GM19240 (cell line): ENCODE measurements at regions not wholly inside any gene's neighbourhood (a gene's known extent, or its start where the extent isn't known, plus 50 kb on each side); places are given as distances from the start of the nearest gene placed in this dataset.

Source experiments
- DNase-seq: peaks from one replicate; pipeline ENCODE4 v3.0.0; 2011; ENCODE audit warnings: low spot score; ENCODE audit not compliant: insufficient read length

DNA sequence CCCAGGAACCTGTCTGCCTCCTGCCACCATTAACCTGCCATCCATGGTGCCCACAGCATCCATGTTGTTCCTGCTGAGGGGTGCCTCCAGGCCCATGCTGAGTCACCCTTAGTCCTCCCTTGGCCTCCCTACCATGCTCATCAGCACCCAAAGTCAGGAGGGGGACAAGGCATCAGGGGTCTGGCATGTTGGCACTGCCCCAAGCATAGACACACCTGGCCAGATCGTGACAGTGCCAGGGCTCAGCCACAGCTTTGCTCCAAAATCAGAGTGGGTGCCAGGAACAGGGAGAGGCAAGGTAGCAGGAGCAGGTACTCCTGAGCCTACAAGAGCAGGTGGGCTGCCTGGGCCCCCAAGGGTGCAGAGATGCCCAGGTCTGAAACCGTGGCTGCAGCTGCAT, 566.6 kb downstream of the TLE1 start:
- DNase-seq, result no peak

DNA sequence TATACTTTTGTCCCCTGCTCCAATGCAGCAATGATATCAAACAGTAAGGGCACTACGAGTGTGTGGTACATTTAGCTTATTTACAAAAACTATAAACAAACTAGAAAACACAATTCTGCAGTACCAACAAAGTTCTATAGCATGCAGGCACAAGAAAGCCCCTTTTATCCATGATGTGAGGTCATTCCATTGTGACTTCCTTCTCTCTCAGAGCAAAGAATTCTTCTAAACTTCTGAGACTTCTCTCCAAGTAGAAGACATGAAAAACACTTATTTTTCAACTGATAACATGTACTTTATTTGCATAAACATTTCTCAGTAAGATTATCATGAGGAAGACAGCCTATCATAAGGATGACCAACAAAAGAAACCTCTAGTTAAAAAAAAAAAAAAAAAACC, 569.8 kb downstream of the TLE1 start:
- no peak for DNase-seq

DNA sequence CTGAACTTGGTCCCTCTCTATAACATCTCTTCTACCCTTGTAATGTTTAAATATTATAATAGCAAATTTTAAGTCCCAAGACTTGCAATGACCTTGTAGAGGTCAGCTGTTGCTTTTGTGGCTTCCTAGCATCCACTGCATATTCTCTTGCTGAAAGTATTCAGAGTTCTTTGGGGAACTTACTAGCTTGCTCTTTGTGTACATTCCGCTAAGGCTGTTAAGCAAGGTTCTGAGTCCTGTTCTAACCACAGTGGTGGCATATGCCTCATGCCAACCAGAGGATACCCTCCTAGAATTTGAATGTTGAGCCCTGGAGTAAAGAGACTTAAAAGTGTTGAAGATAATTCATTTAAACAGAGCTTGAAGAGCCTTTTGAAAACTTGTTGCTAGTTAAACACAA, 570.9 kb downstream of the TLE1 start:
- DNase-seq, result no peak

DNA sequence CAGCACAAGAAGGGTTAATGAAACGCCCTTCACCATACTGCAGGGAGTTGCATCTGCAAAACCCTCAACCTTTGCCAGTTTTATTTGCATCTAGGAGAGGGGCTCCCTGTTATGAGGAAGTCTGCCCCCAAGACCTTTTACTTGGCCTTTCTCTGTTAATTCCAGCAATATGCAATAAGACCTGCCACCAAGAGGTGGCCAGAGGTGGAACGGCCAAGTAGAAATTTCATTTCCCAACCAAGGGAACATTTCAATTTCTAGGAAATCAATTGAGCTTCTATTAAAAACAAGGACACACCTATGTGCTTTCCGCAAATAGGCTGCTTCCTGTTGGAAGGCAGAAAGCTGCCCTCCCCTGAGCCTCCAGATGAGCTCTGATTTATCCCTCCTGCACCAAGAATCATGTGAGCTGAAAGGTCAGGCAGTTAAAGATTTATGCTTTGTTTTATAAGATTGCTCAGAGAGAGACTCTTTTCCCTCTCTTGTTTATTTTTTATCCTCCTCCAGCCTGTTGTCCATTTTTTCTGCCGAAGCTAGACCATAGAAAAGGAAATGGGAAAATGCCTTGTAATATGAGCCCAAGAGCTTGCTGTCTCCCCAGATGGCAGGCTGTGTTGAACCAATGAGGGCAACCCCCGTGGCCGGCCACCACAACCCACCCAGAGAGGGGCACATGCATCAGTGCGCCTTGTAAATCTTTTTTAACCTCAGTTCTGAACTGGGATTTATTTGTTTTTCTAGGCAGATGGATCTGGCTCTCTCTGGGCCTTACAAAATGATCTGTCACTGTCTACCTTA, 572.8 kb downstream of the TLE1 start:
- no peak for DNase-seq

- no peak for DNase-seq
These were observed 575.8 kb downstream of the TLE1 start for GRCh38 chr9:81113453-81114124.

DNA sequence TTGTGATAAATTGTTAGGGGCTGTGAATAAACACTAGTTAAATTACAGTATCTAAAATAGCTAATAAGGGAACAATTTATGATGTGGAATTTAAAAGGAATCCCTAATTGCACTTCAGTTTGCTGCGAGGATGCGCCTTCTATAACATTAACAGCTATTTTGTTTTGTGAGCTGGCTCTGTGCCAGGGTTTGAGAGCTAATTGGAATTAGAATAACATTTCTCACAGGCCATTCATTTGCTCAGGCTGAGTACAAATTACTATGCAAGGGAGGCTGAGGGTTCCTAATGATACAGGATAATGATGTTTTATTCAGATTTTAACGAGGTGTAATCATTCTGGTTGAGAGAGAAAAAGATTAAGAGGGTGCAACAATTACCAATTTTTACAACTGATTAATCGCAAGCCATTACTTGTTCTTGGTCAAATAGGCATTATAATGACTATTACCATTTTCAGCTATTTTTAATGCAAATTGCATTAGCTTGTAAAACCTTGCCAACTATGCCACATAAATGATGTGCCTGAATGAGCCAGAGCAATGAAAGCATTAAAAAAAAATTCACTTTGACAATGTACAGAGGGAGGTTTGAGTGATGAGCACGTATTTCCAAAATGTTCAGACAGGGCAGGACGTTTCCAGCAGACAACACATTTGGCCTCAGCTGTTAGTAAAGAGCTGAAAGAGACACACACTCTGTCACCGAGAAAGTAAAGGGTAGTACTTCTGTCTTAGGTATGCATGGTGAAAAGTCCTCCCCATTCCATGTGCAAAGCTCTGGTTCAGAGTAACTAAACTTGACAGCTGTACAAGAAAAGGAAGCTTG, 576.5 kb downstream of the TLE1 start:
- no peak for DNase-seq

DNA sequence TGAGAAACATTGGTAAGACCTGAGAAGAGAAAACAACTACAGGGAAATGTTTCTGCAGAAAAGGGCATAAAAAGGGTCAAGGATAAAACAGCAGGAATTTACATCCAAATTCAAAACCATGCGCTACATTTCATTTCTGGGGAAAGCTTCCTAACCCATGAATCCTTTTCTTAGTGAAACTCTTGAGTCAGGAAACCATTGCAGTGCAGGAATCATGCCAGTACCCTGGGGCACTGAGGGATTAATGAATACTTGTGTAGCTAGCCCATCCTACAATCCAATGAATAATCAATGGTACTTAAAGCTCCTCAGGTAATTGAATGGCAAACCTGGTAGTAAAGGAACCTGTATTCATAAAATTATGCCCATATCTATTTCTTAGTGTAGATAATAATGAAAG, 580.5 kb downstream of the TLE1 start:
- DNase-seq, result no peak

GRCh38 chr9:81108391-81108790, 581.0 kb downstream of the TLE1 start:
- DNase-seq, result no peak

DNA sequence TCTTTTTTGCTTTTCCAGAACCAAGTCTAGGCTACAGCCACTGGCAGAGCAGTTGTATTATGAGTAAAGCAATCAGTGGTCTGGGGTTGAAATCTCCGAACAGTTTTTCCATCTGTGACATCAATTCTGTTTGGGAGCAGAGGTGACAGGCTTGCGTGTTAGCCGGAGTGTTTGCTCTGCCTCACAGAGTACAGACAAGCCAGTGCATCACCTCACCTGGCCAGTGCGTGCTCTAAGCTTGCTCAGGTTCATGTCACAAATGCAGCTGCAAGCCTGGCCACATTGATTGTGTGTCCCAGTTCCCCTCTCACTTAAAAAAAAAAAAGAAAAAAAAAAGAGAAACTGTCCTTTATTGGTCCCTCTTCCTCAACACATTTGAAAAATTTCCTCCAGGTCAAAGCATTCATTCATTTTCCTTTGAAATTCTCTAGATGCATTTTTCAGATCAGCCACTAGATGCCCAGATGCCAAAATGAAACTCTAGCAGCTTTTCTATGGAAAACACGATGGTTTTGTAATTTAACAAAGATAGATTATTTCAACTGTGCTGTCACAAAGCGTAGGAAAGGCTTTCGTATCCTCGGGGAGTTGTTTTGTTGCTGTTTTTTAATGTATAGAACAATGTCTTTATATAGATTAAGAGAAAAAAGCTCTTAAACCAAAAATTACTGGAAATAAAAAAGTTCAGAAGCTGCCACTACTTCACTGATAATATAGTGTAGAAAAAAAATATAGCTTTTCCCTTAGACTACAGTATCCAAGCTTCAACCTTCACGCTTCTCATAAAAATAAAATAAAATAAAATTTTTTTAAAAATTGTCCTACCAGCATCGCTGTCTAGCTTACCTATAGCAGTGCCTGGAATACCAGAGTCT, 585.5 kb downstream of the TLE1 start:
- DNase-seq, result no peak

DNA sequence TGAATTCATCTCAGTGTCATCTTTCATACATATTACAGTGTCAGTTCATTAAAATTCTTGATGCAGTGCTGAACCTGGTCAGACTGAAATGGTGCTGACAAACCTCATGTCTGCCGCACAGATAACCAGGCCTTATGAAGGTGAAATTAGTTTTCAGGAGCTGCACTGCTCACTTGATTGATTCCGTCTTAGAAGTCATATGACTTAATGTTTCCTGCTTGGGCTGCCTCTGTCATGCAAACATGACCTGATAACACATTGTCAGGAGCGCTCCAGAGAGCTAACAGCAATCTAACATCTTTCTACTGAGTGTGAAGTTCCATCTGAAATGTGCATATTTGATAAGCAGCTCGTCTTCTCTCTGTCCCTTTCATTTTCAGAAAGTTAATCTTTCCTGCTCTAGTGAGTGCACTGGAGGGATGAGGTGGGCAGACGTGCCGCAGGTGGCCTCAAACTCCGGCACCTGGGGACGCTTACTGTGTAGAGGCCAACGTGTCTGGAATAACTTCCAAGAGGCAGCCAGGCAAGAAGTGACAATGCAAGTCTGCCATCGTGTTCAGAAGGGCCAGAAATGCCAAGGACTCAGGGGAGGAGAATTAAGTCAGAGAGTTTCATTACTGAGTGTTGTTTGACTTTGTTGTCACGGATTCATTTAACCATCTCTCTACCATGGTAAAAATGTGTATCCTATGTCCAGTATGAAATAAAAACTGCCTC, 592.1 kb downstream of the TLE1 start:
- no peak for DNase-seq

DNA sequence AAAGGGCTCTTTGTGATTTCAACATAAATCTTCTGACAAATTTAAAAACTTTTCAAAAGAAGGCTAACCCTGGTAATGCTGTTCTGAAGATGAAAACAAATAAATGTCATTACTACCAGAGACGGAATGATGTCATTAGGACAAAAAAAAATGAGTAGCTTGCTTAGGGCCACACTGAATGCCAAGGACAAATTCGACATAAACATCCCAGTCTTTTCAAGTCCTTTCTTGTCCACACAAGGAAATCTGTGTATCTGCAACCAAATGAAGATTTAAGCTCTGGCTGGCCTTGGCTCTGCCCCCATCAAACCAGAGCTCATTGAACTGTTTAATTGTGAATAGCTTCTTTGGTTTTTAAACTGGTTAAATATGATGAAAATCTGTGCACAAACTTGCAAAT, 592.7 kb downstream of the TLE1 start:
- no peak for DNase-seq

DNA sequence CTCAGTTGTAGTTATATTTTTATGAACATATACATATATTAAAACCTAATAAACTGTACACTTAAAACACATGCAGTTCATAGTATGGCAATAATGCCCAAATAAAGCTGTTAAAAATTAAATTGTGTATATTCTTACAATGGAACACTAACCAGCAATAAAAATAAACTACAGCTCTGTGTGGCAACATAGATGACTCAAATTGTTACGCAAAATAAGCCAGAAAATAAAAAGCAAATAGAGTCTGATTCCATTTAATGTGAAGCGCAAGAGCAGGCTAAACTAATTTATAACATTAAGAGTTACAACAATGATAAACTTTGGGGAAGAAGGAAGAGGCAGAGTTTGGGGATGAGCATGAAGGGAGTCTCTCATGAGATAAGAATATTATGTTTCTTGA, 597.3 kb downstream of the TLE1 start:
- DNase-seq, result no peak

DNA sequence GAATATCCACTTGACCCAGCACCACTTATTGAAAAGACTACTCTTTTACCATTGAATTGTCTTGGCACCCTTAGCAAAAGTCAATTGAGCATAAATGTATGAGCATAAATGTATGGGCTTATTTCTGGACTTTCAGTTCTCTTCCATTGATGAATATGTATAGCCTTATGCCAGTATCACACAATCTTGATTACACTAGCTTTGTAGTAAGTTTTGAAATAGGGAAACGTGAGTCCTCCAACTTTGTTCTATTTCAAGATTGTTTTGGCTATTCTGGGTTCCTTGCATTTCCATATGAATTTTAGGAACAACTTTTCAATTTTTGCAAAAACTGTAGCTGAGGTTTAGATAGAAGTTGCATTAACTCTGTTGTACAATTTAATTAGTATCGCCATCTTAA, 601.0 kb downstream of the TLE1 start:
- DNase-seq, result no peak

DNA sequence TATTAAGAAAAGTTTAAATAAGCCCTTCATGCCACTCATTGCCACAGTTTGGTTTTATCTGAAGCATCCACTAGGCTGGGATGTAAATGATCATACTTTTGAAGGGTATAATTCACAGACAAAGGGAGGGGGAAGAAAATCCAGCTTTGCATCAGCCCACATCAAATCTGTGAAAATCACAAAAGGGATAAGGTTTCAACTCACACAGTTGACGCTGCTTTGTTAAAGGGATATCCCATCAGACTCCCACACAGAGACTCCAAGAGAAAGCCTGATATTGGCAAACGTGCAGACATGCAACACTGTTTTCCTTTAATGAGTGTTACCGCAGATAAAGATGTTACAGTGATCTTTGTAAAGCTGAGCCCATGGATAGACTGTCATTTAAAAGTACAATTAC, 602.9 kb downstream of the TLE1 start:
- DNase-seq, result no peak

- no peak for DNase-seq
These were observed 605.4 kb downstream of the TLE1 start for GRCh38 chr9:81083854-81084512.

DNA sequence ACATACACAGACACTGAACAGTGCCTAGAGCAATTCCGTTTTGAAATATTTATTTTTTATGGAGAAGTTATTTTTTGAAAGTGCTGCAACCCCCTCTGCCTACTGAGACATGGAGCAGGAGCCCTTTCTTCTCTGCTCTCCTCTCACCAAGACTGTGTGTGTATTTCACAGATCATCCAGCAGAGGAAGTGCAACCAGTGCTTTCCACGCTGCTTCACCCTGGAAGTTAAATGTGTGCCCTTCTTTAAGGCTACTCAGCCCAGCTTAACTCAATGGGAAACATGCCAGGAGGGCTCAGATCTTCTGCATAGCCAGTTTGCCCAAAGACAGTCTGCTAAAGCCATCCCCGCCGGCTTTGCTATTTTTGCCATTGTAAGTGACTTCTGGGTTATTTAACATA, 606.3 kb downstream of the TLE1 start:
- no peak for DNase-seq

DNA sequence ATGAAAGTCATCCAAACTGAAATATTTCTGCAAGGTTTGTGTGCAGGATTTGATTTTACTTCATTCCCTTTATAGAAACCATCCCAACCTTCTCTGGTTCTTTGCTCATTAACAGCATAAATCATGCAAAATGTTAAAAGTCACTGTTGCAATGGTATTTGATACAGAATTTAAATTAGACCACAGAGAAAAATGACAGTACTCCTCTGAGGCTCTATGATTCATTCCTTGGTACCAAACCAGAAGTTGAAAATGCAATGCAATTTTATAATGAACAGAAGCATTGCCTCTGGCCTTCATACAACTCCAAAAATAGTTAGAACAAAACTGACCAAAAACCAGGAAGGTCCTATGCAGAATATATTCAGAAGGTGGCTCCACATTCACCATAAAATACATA, 607.1 kb downstream of the TLE1 start:
- DNase-seq, result no peak

- no peak for DNase-seq
These were observed 608.4 kb downstream of the TLE1 start for GRCh38 chr9:81080900-81081299.

GRCh38 chr9:81080185-81080584, 609.2 kb downstream of the TLE1 start:
- no peak for DNase-seq

- no peak for DNase-seq
These were observed 610.3 kb downstream of the TLE1 start for GRCh38 chr9:81079055-81079454.
